Activated T-cell treated with anti-CD3 and anti-CD28 coated beads, Interleukin-2, amount 50 U/mL, for 72 hours (primary cell): ENCODE measurements at regions not wholly inside any gene's neighbourhood (a gene's known extent, or its start where the extent isn't known, plus 50 kb on each side); places are given as distances from the start of the nearest gene placed in this dataset.
"Not testable (repeated sequence)": the region's sequence is repeated elsewhere in the genome, so short reads cannot be mapped to it uniquely, and the experiment has no call there.

Experiments
- ATAC-seq, 2 donors: fragments of 150-1000 bp; cut with Tn5 transposase; replicated peaks in 1 of 2; 2 replicates each; pipeline ENCODE4 v1.10.0; 2021; ENCODE audit warnings: moderate library complexity in 2 of 2, mild to moderate bottlenecking in 1 of 2
- DNase-seq, 2 donors: peaks; one replicate each; pipeline ENCODE4 v3.0.0; 2021 to 2022; ENCODE audit warnings: mixed read lengths in 1 of 2
- H3K27ac Mint-ChIP-seq: one replicate; pipeline ENCODE4 v1.8.0; 2022; ENCODE audit warnings: mild to moderate bottlenecking, moderate library complexity, mixed read lengths
- H3K27me3 Mint-ChIP-seq: one replicate; pipeline ENCODE4 v1.8.0; 2022; ENCODE audit warnings: low read depth, mixed read lengths
- H3K36me3 Mint-ChIP-seq, 2 donors: one replicate each; pipeline ENCODE4 v1.8.0; 2022; ENCODE audit warnings: mixed read lengths in 2 of 2, mild to moderate bottlenecking in 1 of 2; ENCODE audit not compliant: insufficient read depth in 2 of 2
- H3K4me1 Mint-ChIP-seq: one replicate; pipeline ENCODE4 v1.8.0; 2022; ENCODE audit warnings: low read depth, mixed read lengths
- H3K4me3 Mint-ChIP-seq, 2 donors: one replicate each; pipeline ENCODE4 v1.8.0; 2022; ENCODE audit warnings: mild to moderate bottlenecking in 2 of 2, mixed read lengths in 2 of 2, moderate library complexity in 2 of 2
- H3K9me3 Mint-ChIP-seq, 2 donors: one replicate each; pipeline ENCODE4 v1.8.0; 2022; ENCODE audit warnings: mixed read lengths in 2 of 2

DNA sequence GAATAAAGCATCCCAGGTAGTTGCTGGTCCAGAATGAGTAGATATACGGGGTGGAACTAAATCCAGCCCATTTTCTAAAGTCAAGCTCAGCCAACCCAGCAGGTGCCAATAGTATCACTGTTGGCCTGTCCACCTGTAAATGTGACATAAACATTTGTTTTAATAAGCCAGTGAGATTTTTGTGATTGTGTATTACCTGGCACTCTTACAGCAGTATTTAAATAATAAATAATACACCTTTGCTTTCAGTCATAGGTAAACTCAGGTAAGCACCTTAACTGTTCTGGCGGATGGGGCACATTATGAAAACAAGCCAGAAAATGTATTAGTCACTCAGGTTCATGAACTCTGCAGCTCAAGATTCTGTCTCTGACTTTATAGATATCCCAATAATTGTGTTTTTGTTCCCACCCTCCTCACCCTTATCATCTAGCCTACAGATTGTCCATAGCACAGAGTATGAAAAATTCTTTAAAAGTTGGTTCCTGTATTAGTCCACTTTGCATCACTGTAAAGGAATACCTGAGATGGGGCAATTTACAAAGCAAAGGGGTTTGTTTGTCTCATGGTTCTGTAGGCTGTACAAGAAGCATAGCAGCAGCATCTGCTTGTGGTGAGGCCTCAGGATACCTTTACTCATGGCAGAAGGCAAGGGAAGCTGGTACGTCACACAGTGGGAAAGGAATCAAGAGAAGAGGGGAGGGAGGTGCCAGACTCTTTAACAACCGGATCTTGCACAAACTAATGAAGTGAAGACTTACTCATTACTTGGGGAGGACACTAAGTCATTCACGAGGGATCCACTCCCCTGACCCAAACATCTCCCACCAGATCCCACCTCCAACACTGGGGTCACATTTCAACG is 73.0 kb upstream of the CYRIA start:
- Mint-ChIP-seq H3K9me3 (no peaks in the 10 kb centered on the region), H3K27me3 (peaks cover 56% of the 10 kb centered on the region), H3K36me3 (no peaks in the 10 kb centered on the region), H3K4me3 (no peak overlapping the region), H3K4me1 (no peaks in the 10 kb centered on the region), H3K27ac (no peak overlapping the region)
- ATAC-seq (no peak), DNase-seq (no peak)

DNA sequence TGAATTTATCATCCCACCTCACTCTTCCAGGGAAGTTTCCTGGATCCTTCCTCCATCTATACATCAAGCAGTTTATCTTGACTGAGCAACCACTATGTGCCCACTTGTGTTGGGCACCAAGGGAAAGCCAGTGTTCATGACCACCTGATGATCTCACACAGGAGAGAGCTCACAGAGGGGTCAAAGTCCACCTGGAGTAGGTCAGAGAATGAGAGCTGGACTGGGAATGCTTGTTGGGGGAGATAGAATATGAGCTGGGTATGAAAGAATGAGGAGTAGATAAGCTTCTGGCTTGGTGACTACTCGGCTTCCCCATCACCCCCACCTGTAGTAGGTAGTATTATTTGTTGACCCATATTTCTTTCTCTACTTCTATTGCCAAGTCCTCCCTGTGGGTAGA is 72.2 kb upstream of the CYRIA start:
- H3K36me3 Mint-ChIP-seq: no peaks in the 10 kb centered on the region
- no peaks in the 10 kb centered on the region for H3K9me3 Mint-ChIP-seq
- no peak for ATAC-seq
- DNase-seq: no peak
- H3K27ac Mint-ChIP-seq: no peak overlapping the region
- H3K27me3 Mint-ChIP-seq: peaks cover 58% of the 10 kb centered on the region
- no peak overlapping the region for H3K4me3 Mint-ChIP-seq
- no peaks in the 10 kb centered on the region for H3K4me1 Mint-ChIP-seq

DNA sequence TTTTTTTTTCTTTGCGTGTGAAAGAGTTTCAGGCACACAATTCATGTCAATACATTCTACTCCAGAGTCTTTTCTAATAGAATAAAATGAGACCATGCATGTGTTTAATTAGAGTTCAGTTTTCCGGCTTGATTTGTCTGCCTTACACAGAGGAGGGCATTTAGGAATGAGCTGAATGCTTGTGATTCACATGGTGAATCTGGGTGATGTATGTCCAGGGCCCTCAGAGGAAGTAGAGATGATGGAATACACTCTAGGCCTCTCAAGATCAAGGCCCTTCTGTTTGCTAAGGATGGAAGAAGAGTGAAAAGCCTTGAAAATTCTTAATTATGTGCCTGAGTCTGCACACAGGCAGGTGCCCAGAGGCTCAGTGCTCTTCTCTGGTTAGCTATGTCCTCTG is 71.0 kb upstream of the CYRIA start:
- H3K4me1 Mint-ChIP-seq: no peaks in the 10 kb centered on the region
- no peaks in the 10 kb centered on the region for H3K9me3 Mint-ChIP-seq
- peaks cover 54% of the 10 kb centered on the region for H3K27me3 Mint-ChIP-seq
- H3K4me3 Mint-ChIP-seq: no peak overlapping the region
- no peaks in the 10 kb centered on the region for H3K36me3 Mint-ChIP-seq
- DNase-seq (no peak), ATAC-seq (no peak)
- no peak overlapping the region for H3K27ac Mint-ChIP-seq

DNA sequence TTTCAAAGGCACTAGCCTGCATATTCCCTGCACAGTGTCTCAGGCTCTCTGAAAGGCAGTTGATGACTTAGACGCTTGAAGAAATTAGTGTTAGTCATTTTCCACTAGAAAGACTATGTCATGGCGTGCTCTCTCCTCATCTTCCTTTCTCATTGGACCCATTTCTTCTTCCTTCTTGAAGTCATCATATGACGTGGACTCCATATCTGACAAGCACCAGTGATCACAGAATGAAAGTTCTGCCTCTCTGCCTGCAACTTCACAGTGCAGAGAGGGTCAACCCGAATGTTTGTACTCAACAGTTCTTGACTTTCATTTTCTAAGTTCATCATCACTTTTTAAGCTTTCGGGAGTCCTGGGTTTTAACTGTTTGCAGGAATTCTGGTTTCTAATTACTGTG is 63.7 kb upstream of the CYRIA start:
- peak overlapping the region; percentile 55 for H3K27ac Mint-ChIP-seq
- peaks cover 2 to 5% of the 10 kb centered on the region in 2 donors for H3K36me3 Mint-ChIP-seq
- H3K4me3 Mint-ChIP-seq: peak overlapping the region; percentile 22 to 60
- DNase-seq: no peak
- peak; percentile 44 to 65 for ATAC-seq
- peaks cover 35% of the 10 kb centered on the region for H3K27me3 Mint-ChIP-seq
- no peaks in the 10 kb centered on the region for H3K9me3 Mint-ChIP-seq
- H3K4me1 Mint-ChIP-seq: peaks cover 54% of the 10 kb centered on the region

DNA sequence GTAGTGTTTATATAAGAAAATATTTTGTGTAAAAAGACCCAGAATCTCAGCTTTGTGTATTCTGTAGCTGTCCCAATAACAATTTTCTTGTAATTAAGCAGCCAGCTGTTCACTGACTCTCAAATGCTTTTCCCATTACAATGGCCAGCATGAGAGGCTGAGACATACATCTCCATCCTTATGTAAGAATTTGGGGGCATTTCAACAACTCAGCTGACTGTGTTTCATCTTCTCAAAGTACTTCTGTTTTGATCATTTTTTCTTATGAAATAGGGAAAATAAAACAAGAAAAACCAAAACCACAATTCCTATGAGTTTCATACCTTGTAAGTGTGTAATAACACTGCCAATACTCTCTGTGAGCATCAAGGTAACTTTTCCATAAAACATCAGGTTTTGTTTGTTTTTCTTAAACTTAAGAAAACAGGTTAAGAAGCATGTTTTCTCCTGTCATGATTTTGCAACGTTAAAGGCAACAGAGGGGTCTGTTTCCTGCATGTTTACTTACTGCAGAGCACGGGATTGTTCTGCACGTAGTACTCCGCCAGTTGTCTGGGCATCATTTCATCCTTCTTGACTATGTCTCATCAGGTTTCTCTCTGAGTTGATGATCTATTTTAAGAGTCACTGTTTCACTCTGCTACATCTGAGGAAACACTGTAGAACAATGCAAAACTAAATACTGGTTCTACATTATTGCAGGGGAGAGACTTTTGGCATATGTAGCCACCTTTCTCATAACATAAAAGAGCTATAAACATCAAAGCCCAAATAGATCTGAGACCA is 62.9 kb upstream of the CYRIA start:
- H3K36me3 Mint-ChIP-seq: peaks cover 2 to 5% of the 10 kb centered on the region in 2 donors
- peaks cover 41% of the 10 kb centered on the region for H3K27me3 Mint-ChIP-seq
- H3K4me3 Mint-ChIP-seq: peak overlapping the region; percentile 22 to 60
- no peaks in the 10 kb centered on the region for H3K9me3 Mint-ChIP-seq
- H3K27ac Mint-ChIP-seq: peak overlapping the region; percentile 55
- peaks cover 55% of the 10 kb centered on the region for H3K4me1 Mint-ChIP-seq
- ATAC-seq: peak; percentile 66 to 71
- DNase-seq: peak; percentile 27 to 28

DNA sequence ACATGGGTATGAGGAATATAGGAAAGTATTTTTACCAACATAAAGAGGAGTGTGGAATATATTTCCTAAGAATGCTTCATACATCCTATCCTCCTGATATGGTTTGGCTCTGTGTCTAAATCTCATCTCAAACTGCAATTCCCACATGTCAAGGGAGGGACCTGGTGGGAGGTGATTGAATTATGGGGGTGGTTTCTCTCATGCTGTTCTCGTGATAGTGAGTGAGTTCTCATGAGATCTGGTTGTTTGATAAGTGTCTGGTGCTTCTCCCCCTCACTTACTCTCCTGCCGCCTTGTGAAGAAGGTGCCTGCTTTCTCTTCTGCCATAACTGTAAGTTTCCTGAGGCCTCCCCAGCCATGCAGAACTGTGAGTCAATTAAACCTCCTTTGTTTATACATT is 62.2 kb upstream of the CYRIA start:
- not testable (repeated sequence) for H3K9me3 Mint-ChIP-seq, ATAC-seq, H3K27ac Mint-ChIP-seq, H3K4me3 Mint-ChIP-seq, H3K36me3 Mint-ChIP-seq, DNase-seq
- Mint-ChIP-seq H3K27me3 (peaks cover 39% of the 10 kb centered on the region), H3K4me1 (peaks cover 55% of the 10 kb centered on the region)

DNA sequence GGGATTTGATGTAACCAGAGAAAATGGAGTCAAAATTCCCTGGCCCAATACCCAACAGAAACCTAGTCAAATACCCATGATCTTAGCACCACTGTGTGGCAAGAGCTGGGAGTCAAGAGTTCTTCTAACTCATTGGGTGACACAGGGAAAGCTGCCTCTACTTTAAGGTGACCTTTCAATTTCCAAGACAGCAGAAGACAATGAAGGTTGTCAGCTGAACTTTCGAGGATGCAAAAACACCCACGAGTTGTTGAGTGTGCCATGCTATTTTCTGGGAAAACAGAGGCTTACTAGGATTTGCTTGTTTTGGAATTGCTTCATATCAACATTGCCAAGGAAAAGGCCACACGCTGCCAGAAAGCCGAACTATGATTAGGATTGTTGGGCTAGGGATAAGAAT is 61.6 kb upstream of the CYRIA start:
- H3K4me1 Mint-ChIP-seq: peaks cover 55% of the 10 kb centered on the region
- H3K4me3 Mint-ChIP-seq: no peak overlapping the region
- ATAC-seq (no peak), DNase-seq (no peak)
- peaks cover 2 to 5% of the 10 kb centered on the region in 2 donors for H3K36me3 Mint-ChIP-seq
- H3K27me3 Mint-ChIP-seq: peaks cover 39% of the 10 kb centered on the region
- no peak overlapping the region for H3K27ac Mint-ChIP-seq
- no peaks in the 10 kb centered on the region for H3K9me3 Mint-ChIP-seq

DNA sequence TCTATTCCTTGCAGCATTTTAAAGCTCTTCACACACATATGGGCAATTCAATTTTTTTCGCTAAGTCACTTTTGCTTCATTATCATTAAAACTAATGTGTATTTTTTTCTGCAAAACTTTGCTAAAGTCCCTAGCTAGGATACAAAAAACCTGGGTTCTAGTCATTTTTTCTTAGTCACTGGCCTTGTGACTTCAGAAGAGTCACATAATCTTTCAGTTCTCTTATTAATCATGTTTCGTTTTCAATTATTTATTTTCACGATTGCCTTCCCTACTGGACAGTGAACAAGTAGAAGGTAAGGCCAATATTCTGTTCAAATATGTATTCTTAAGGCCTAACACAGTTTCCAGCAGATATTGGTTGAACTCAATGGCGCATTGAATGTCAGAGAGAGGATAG is 60.9 kb upstream of the CYRIA start:
- Mint-ChIP-seq H3K36me3 (peaks cover 2 to 5% of the 10 kb centered on the region in 2 donors), H3K9me3 (no peaks in the 10 kb centered on the region), H3K4me1 (peaks cover 55% of the 10 kb centered on the region), H3K27me3 (peaks cover 36% of the 10 kb centered on the region), H3K4me3 (peak overlapping the region; percentile 47 to 52), H3K27ac (peak overlapping the region; percentile 18)
- DNase-seq (no peak), ATAC-seq (no peak)

DNA sequence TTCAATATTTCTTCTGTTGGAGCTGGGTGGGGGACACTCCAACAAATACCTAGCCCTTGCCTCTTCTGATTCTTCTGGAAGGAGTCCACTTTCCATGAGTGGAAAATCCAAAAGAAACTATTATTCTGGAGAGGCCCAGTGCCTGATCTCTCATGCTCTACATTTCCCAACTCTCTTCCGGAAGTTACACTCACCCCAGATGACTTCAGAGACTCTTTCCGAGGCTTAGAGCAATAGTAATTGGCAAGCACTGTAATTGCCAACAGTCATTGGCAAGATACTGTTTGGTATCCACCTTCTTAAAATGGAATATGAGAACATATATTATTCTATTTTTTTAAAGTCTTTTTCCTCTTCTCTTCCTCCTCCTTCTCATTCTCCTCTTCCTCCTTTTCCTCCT is 60.5 kb upstream of the CYRIA start:
- peaks cover 55% of the 10 kb centered on the region for H3K4me1 Mint-ChIP-seq
- no peak for ATAC-seq
- H3K27ac Mint-ChIP-seq: no peak overlapping the region

DNA sequence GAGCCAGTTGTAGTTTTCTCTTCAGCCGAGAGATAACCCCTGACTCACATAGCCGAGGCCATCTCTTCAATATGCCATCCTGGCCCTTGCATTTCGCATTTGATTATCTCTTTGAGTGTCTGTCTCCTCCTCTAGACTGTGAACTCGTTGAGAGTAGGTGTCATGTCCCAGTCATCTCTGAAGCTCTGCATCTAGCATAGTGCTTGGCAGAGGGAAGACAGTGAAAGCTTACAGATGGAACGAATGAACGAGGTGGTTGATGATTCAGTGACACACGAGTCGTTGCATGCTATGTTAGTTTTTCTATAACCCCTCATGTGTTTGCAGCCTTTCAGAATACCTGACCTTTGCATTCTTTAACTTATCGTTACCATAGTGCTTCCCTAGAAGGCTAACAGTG is 59.9 kb upstream of the CYRIA start:
- peak overlapping the region; percentile 6 to 44 for H3K4me3 Mint-ChIP-seq
- H3K27ac Mint-ChIP-seq: no peak overlapping the region
- DNase-seq (peak; percentile 39 to 56), ATAC-seq (peak; percentile 85 to 90)
- no peaks in the 10 kb centered on the region for H3K9me3 Mint-ChIP-seq
- H3K4me1 Mint-ChIP-seq: peaks cover 55% of the 10 kb centered on the region
- peaks cover 40% of the 10 kb centered on the region for H3K27me3 Mint-ChIP-seq
- peaks cover 2 to 5% of the 10 kb centered on the region in 2 donors for H3K36me3 Mint-ChIP-seq

More for the DNA sequence above, 60.5 kb upstream of the CYRIA start:
- H3K9me3 Mint-ChIP-seq: no peaks in the 10 kb centered on the region
- peak overlapping the region in 1 of 2 donors; percentile 47 for H3K4me3 Mint-ChIP-seq
- peaks cover 37% of the 10 kb centered on the region for H3K27me3 Mint-ChIP-seq
- peaks cover 2 to 5% of the 10 kb centered on the region in 2 donors for H3K36me3 Mint-ChIP-seq
- DNase-seq: no peak

DNA sequence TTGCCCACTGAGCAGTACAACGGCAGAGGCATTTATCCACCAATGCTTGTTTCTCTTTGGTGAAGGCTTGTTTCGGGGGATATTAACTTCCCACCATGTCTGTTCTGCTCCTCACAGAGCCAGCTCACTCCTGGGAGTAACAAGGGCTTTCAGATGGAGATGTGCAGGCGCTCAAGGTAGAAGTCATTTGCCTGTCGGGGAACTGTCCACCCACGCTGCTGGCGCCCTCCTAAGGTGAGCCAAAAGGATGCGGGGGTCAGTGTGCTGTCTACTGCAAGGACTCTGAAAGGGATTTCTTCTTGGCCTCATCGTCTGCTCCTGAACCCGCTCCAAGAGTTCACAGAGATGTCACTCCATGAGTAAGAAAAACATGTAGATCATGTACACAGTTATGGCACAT is 57.0 kb upstream of the CYRIA start:
- H3K4me1 Mint-ChIP-seq: peaks cover 32% of the 10 kb centered on the region
- no peak for ATAC-seq
- H3K4me3 Mint-ChIP-seq: no peak overlapping the region
- DNase-seq: no peak
- H3K27me3 Mint-ChIP-seq: peaks cover 47% of the 10 kb centered on the region
- H3K27ac Mint-ChIP-seq: no peak overlapping the region
- H3K9me3 Mint-ChIP-seq: no peaks in the 10 kb centered on the region
- H3K36me3 Mint-ChIP-seq: peaks cover 2 to 5% of the 10 kb centered on the region in 2 donors

DNA sequence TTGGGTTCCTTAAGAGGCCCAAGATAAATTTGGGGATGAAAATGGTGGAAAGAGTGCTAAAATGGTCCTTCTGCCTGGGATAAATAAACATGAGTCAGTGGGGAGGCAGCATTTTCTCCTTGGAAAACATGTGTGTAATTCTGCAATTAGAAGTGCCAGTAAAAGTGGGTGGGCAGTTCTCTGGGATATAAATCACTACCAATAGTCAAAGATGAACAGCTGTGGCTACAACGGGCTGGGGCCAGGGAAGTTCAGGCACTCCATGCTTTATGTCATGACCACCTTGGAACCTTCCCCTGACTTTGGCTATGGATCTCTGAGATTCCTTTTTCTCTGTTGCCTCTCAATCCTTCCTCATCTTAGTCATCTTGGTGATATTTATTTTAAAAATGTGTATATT is 56.5 kb upstream of the CYRIA start:
- Mint-ChIP-seq H3K4me1 (peaks cover 29% of the 10 kb centered on the region), H3K36me3 (peaks cover 2% of the 10 kb centered on the region in 2 donors)
- no peak for DNase-seq

DNA sequence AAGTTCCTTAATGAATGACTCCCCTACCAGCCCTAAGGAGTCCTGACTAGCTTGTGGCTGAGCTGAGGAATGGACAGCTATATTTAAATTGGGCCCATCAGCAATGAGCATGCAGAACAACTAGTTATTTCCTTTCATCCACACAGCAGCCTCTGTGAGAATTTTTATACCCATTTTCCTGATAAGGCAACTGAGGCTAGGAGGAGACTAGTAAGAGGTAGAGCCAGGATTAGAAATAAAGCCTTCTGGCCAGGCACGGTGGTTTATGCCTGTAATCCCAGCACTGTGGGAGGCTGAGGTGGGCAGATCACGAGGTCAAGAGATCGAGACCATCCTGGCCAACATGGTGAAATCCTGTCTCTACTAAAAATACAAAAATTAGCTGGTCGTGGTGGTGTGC is 55.9 kb upstream of the CYRIA start:
- H3K27ac Mint-ChIP-seq, H3K36me3 Mint-ChIP-seq, DNase-seq, H3K4me3 Mint-ChIP-seq, H3K9me3 Mint-ChIP-seq, ATAC-seq: not testable (repeated sequence)
- peaks cover 49% of the 10 kb centered on the region for H3K27me3 Mint-ChIP-seq
- H3K4me1 Mint-ChIP-seq: peaks cover 23% of the 10 kb centered on the region

More for the DNA sequence above, 56.5 kb upstream of the CYRIA start:
- no peaks in the 10 kb centered on the region for H3K9me3 Mint-ChIP-seq
- no peak overlapping the region for H3K27ac Mint-ChIP-seq
- ATAC-seq: no peak
- peaks cover 49% of the 10 kb centered on the region for H3K27me3 Mint-ChIP-seq
- no peak overlapping the region for H3K4me3 Mint-ChIP-seq
